Limb (tissue), 2 donors: ENCODE measurements at regions not wholly inside any gene's neighbourhood (a gene's known extent, or its start where the extent isn't known, plus 50 kb on each side); places are given as distances from the start of the nearest gene placed in this dataset.

ENCODE experiments used
- DNase-seq, 2 donors: peaks; one replicate each; pipeline ENCODE4 v3.0.0-alpha.2; 2016; ENCODE audit errors: extremely low spot score in 2 of 2

- DNase-seq, result peak in 1 of 2 donors; percentile 35
These were observed 56.7 kb upstream of the RAB38 start for GRCh38 chr11:88231894-88232482.

- no peak for DNase-seq
These were observed 54.1 kb upstream of the RAB38 start for GRCh38 chr11:88229303-88229702.
